H9 (cell line): ENCODE measurements at regions not wholly inside any gene's neighbourhood (a gene's known extent, or its start where the extent isn't known, plus 50 kb on each side); places are given as distances from the start of the nearest gene placed in this dataset.

Experiments used
- DNase-seq: peaks from one replicate; pipeline ENCODE4 v3.0.0-alpha.2; 2017
- H2AFZ ChIP-seq: one replicate; pipeline ENCODE4 v1.6.1; 2013; ENCODE audit warnings: mild to moderate bottlenecking, low read length, control low read depth, moderate library complexity
- H2AK5ac ChIP-seq: 2 replicates; pipeline ENCODE4 v1.6.1; 2013; ENCODE audit warnings: low read length, control low read depth, mixed read lengths; ENCODE audit not compliant: insufficient read length
- H2BK120ac ChIP-seq: one replicate; pipeline ENCODE4 v1.6.1; 2013; ENCODE audit warnings: low read depth, mild to moderate bottlenecking, low read length, control low read depth, inconsistent platforms; ENCODE audit not compliant: poor library complexity, severe bottlenecking
- H2BK12ac ChIP-seq: 2 replicates; pipeline ENCODE4 v1.6.1; 2013; ENCODE audit warnings: low read length, control low read depth, mixed read lengths, low read depth; ENCODE audit not compliant: insufficient read length
- H2BK15ac ChIP-seq: 2 replicates; pipeline ENCODE4 v1.6.1; 2013; ENCODE audit warnings: low read depth, low read length, control low read depth
- H2BK20ac ChIP-seq: one replicate; pipeline ENCODE4 v1.6.1; 2013; ENCODE audit warnings: low read depth, mild to moderate bottlenecking, low read length, control low read depth, inconsistent platforms; ENCODE audit not compliant: poor library complexity, severe bottlenecking
- H2BK5ac ChIP-seq: 2 replicates; pipeline ENCODE4 v1.6.1; 2013; ENCODE audit warnings: low read length, control low read depth, mixed read lengths; ENCODE audit not compliant: insufficient read length
- H3K14ac ChIP-seq: 2 replicates; pipeline ENCODE4 v1.6.1; 2013; ENCODE audit warnings: low read length, control low read depth; ENCODE audit not compliant: insufficient read depth
- H3K18ac ChIP-seq: 2 replicates; pipeline ENCODE4 v1.6.1; 2013; ENCODE audit warnings: low read depth, mild to moderate bottlenecking, mixed read lengths, low read length, control low read depth; ENCODE audit not compliant: insufficient read length
- H3K23ac ChIP-seq: 2 replicates; pipeline ENCODE4 v1.6.1; 2013; ENCODE audit warnings: low read length, control low read depth, mixed read lengths, low read depth; ENCODE audit not compliant: insufficient read length
- H3K23me2 ChIP-seq: 2 replicates; pipeline ENCODE4 v1.6.1; 2013; ENCODE audit warnings: low read depth, mild to moderate bottlenecking, mixed read lengths, low read length, control low read depth; ENCODE audit not compliant: insufficient read length, poor library complexity, severe bottlenecking
- H3K27ac ChIP-seq: 2 replicates; pipeline ENCODE4 v1.5.1; 2013; ENCODE audit warnings: low read length, control low read depth, mixed read lengths, low read depth; ENCODE audit not compliant: insufficient read length
- H3K27me3 ChIP-seq: 2 replicates; pipeline ENCODE4 v1.6.1; 2013; ENCODE audit warnings: low read length, control low read depth, inconsistent platforms; ENCODE audit not compliant: insufficient read depth
- H3K4ac ChIP-seq: 2 replicates; pipeline ENCODE4 v1.6.1; 2013; ENCODE audit warnings: low read depth, mild to moderate bottlenecking, control low read depth, inconsistent platforms, low read length, moderate library complexity
- H3K4me1 ChIP-seq: 2 replicates; pipeline ENCODE4 v1.6.1; 2013; ENCODE audit warnings: low read length, control low read depth, inconsistent platforms; ENCODE audit not compliant: insufficient read depth
- H3K4me2 ChIP-seq: 2 replicates; pipeline ENCODE4 v1.6.1; 2013; ENCODE audit warnings: low read length, control low read depth, mixed read lengths; ENCODE audit not compliant: insufficient read length, insufficient read depth
- H3K56ac ChIP-seq: 2 replicates; pipeline ENCODE4 v1.6.1; 2013; ENCODE audit warnings: low read depth, mild to moderate bottlenecking, mixed read lengths, low read length, control low read depth; ENCODE audit not compliant: insufficient read length
- H3K79me1 ChIP-seq: 2 replicates; pipeline ENCODE4 v1.6.1; 2013; ENCODE audit warnings: low read depth, mild to moderate bottlenecking, moderate library complexity, low read length, control low read depth, inconsistent platforms; ENCODE audit not compliant: insufficient read depth, poor library complexity, severe bottlenecking
- H3K79me2 ChIP-seq: 2 replicates; pipeline ENCODE4 v1.6.1; 2013; ENCODE audit warnings: low read length, control low read depth, inconsistent platforms; ENCODE audit not compliant: insufficient read depth
- H3K9ac ChIP-seq: 2 replicates; pipeline ENCODE4 v1.6.1; 2013; ENCODE audit warnings: low read length, control low read depth, mixed read lengths; ENCODE audit not compliant: insufficient read length; ENCODE audit errors: extremely low read depth
- H3K9me3 ChIP-seq: one replicate; pipeline ENCODE4 v1.6.1; 2013; ENCODE audit warnings: low read depth, low read length, inconsistent platforms; ENCODE audit not compliant: control insufficient read depth
- H3T11ph ChIP-seq: one replicate; pipeline ENCODE4 v1.6.1; 2013; ENCODE audit warnings: mild to moderate bottlenecking, low read length, control low read depth, inconsistent platforms
- H4K20me1 ChIP-seq: one replicate; pipeline ENCODE4 v1.6.1; 2013; ENCODE audit not compliant: control insufficient read depth, insufficient read length, insufficient read depth
- H4K5ac ChIP-seq: 2 replicates; pipeline ENCODE4 v1.6.1; 2013; ENCODE audit warnings: low read depth, mild to moderate bottlenecking, mixed read lengths, low read length, control low read depth; ENCODE audit not compliant: insufficient read length
- H4K8ac ChIP-seq: replicated peaks from 2 replicates; pipeline ENCODE4 v1.6.1; 2013; ENCODE audit warnings: low read length, control low read depth, mixed read lengths, low read depth; ENCODE audit not compliant: insufficient read length
- H4K91ac ChIP-seq: 2 replicates; pipeline ENCODE4 v1.6.1; 2013; ENCODE audit warnings: low read depth, mild to moderate bottlenecking, moderate library complexity, mixed read lengths, low read length, control low read depth; ENCODE audit not compliant: insufficient read length
- H3K27ac Mint-ChIP-seq, 3 experiments: 2 replicates in 2 of 3; 3 replicates in 1 of 3; pipeline ENCODE4 v1.8.0; 2020 to 2021; ENCODE audit warnings: mixed read lengths in 3 of 3, mild to moderate bottlenecking in 1 of 3, moderate library complexity in 1 of 3
- H3K27me3 Mint-ChIP-seq: 2 replicates; pipeline ENCODE4 v1.8.0; 2021; ENCODE audit warnings: low read depth, mild to moderate bottlenecking, moderate library complexity, mixed read lengths
- H3K36me3 Mint-ChIP-seq, 3 experiments: 2 replicates in 2 of 3; 3 replicates in 1 of 3; pipeline ENCODE4 v1.8.0; 2020 to 2021; ENCODE audit warnings: low read depth in 3 of 3, mixed read lengths in 3 of 3; ENCODE audit not compliant: insufficient read depth in 1 of 3
- H3K4me1 Mint-ChIP-seq, 2 experiments: 2 replicates each; pipeline ENCODE4 v1.8.0; 2020; ENCODE audit warnings: mixed read lengths in 2 of 2
- H3K4me3 Mint-ChIP-seq, 2 experiments: 2 replicates in 1 of 2; 3 replicates in 1 of 2; pipeline ENCODE4 v1.8.0; 2020 to 2021; ENCODE audit warnings: mild to moderate bottlenecking in 2 of 2, mixed read lengths in 2 of 2, moderate library complexity in 1 of 2
- H3K9me3 Mint-ChIP-seq, 2 experiments: 2 replicates in 1 of 2; 3 replicates in 1 of 2; pipeline ENCODE4 v1.8.0; 2020; ENCODE audit warnings: mild to moderate bottlenecking in 2 of 2, mixed read lengths in 2 of 2, moderate library complexity in 1 of 2
- WGBS: extraction: QIAGEN DNeasy Blood & Tissue Kit; methylation state at CpG from one replicate; pipeline ENCODE4 v1.1.7; 2013; ENCODE audit warnings: missing lambda C conversion rate, low lambda C conversion rate, mixed read lengths; ENCODE audit not compliant: insufficient read length; ENCODE audit errors: extremely low coverage; 5-methylcytosine and 5-hydroxymethylcytosine counted together
- TF ChIP-seq, protein P1 (sequence below): fragments of 200-600 bp; sonication (generic); conservative IDR thresholded peaks from 3 replicates; pipeline ENCODE4 v1.8.0; 2021; ENCODE audit warnings: antibody characterized with exemption, mild to moderate bottlenecking

DNA sequence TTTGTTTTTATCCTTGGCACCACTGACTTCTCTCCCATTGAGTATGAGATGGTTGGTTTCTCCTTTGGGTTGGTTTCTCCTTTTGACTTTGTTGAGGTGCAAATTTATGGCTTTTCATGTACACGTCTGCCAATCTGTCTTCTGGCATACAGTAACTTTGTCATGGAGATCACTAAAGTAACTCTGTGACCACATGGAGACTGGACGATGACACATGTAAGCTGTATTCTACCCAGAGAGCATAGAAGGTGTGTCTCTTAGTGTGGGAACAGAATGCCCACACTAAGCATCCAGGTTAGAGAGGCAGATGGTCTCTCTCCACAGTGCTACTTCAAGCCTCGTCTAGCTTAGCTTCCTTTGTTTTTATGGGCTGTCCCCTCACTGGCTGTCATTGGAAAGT, 897.5 kb downstream of the SUCLG1 start:
- no CpG with 5 or more reads among the region's 3 CpGs for WGBS
- no peak overlapping the region for H2AFZ ChIP-seq
- H3K79me2 ChIP-seq: no peaks in the 10 kb centered on the region
- no peak overlapping the region for H3K27ac Mint-ChIP-seq
- H2AK5ac ChIP-seq: no peak overlapping the region
- H3K4me2 ChIP-seq: no peak overlapping the region
- H3K23ac ChIP-seq: no peak overlapping the region
- H4K8ac ChIP-seq: no peak overlapping the region
- no peak overlapping the region for H3T11ph ChIP-seq
- H3K27me3 ChIP-seq: no peaks in the 10 kb centered on the region
- H3K36me3 Mint-ChIP-seq: peaks cover 0 to 5% (median 4%) of the 10 kb centered on the region in 3 experiments; a peak in 2 of 7 replicates
- H3K27me3 Mint-ChIP-seq: no peaks in the 10 kb centered on the region
- no peak overlapping the region for H3K4ac ChIP-seq
- peaks cover 0 to 4% of the 10 kb centered on the region in 2 experiments; a peak in 2 of 4 replicates for H3K4me1 Mint-ChIP-seq
- no peak overlapping the region for H3K56ac ChIP-seq
- H2BK120ac ChIP-seq: no peak overlapping the region
- no peak for DNase-seq
- H2BK20ac ChIP-seq: no peak overlapping the region
- H3K9me3 Mint-ChIP-seq: peaks cover 6 to 7% of the 10 kb centered on the region in 2 experiments; a peak in 4 of 5 replicates
- H3K4me1 ChIP-seq: no peaks in the 10 kb centered on the region
- no peaks in the 10 kb centered on the region for H3K79me1 ChIP-seq
- no peak overlapping the region for H2BK15ac ChIP-seq
- no peaks in the 10 kb centered on the region for H4K20me1 ChIP-seq
- H3K9me3 ChIP-seq: no peaks in the 10 kb centered on the region
- no peaks in the 10 kb centered on the region for H3K23me2 ChIP-seq
- H3K9ac ChIP-seq: no peak overlapping the region
- no peak overlapping the region for H4K5ac ChIP-seq
- no peak overlapping the region for H3K4me3 Mint-ChIP-seq
- H2BK12ac ChIP-seq: no peak overlapping the region
- TF ChIP-seq, protein P1, sequence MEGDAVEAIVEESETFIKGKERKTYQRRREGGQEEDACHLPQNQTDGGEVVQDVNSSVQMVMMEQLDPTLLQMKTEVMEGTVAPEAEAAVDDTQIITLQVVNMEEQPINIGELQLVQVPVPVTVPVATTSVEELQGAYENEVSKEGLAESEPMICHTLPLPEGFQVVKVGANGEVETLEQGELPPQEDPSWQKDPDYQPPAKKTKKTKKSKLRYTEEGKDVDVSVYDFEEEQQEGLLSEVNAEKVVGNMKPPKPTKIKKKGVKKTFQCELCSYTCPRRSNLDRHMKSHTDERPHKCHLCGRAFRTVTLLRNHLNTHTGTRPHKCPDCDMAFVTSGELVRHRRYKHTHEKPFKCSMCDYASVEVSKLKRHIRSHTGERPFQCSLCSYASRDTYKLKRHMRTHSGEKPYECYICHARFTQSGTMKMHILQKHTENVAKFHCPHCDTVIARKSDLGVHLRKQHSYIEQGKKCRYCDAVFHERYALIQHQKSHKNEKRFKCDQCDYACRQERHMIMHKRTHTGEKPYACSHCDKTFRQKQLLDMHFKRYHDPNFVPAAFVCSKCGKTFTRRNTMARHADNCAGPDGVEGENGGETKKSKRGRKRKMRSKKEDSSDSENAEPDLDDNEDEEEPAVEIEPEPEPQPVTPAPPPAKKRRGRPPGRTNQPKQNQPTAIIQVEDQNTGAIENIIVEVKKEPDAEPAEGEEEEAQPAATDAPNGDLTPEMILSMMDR: no peak
- no peak overlapping the region for H3K27ac ChIP-seq
- no peak overlapping the region for H2BK5ac ChIP-seq
- no peak overlapping the region for H3K14ac ChIP-seq
- no peak overlapping the region for H4K91ac ChIP-seq
- no peak overlapping the region for H3K18ac ChIP-seq
